ENCODE measurements at regions not wholly inside any gene's neighbourhood (a gene's known extent, or its start where the extent isn't known, plus 50 kb on each side); places are given as distances from the start of the nearest gene placed in this dataset.

- no peak for DNase-seq (ENCODE audit: low spot score)
These were observed 319.5 kb upstream of the CHAC2 start for GRCh38 chr2:53448086-53448485.

GRCh38 chr2:53445383-53446070 lies 322.1 kb upstream of the CHAC2 start:
- DNase-seq (ENCODE audit: low spot score): no peak

- DNase-seq (ENCODE audit: low spot score): no peak
These were observed 324.8 kb upstream of the CHAC2 start for GRCh38 chr2:53442783-53443182.

GRCh38 chr2:53442093-53442492 lies 325.5 kb upstream of the CHAC2 start:
- DNase-seq (ENCODE audit: low spot score): no peak

- no peak for DNase-seq (ENCODE audit: low spot score)
These were observed 328.9 kb upstream of the CHAC2 start for GRCh38 chr2:53438692-53439091.

- DNase-seq (ENCODE audit: low spot score): no peak
These were observed 329.5 kb upstream of the CHAC2 start for GRCh38 chr2:53438100-53438499.

GRCh38 chr2:53437371-53437770 lies 330.2 kb upstream of the CHAC2 start:
- no peak for DNase-seq (ENCODE audit: low spot score)

- no peak for DNase-seq (ENCODE audit: low spot score)
These were observed 330.7 kb upstream of the CHAC2 start for GRCh38 chr2:53436882-53437281.

- DNase-seq (ENCODE audit: low spot score): no peak
These were observed 332.0 kb upstream of the CHAC2 start for GRCh38 chr2:53435610-53436009.

GRCh38 chr2:53434466-53434865 lies 333.1 kb upstream of the CHAC2 start:
- no peak for DNase-seq (ENCODE audit: low spot score)

- no peak for DNase-seq (ENCODE audit: low spot score)
These were observed 334.7 kb upstream of the CHAC2 start for GRCh38 chr2:53432936-53433335.

GRCh38 chr2:53429901-53430300 lies 337.7 kb upstream of the CHAC2 start:
- DNase-seq (ENCODE audit: low spot score): no peak

GRCh38 chr2:53424902-53425301 lies 342.7 kb upstream of the CHAC2 start:
- DNase-seq (ENCODE audit: low spot score): no peak

GRCh38 chr2:53423465-53423864 lies 344.1 kb upstream of the CHAC2 start:
- no peak for DNase-seq (ENCODE audit: low spot score)

- peak; percentile 69 for DNase-seq (ENCODE audit: low spot score)
These were observed 344.6 kb upstream of the CHAC2 start for GRCh38 chr2:53422979-53423378.

GRCh38 chr2:53417385-53417784 lies 350.2 kb upstream of the CHAC2 start:
- DNase-seq (ENCODE audit: low spot score): no peak

GRCh38 chr2:53407363-53408080 lies 360.1 kb upstream of the CHAC2 start:
- DNase-seq (ENCODE audit: low spot score): no peak

GRCh38 chr2:53403792-53404413 lies 363.7 kb upstream of the CHAC2 start:
- DNase-seq (ENCODE audit: low spot score): no peak

- no peak for DNase-seq (ENCODE audit: low spot score)
These were observed 370.5 kb upstream of the CHAC2 start for GRCh38 chr2:53397085-53397484.

GRCh38 chr2:53381271-53381670 lies 386.3 kb upstream of the CHAC2 start:
- DNase-seq (ENCODE audit: low spot score): no peak

- no peak for DNase-seq (ENCODE audit: low spot score)
These were observed 388.1 kb upstream of the CHAC2 start for GRCh38 chr2:53379547-53379946.

GRCh38 chr2:53378791-53379190 lies 388.8 kb upstream of the CHAC2 start:
- no peak for DNase-seq (ENCODE audit: low spot score)

- DNase-seq (ENCODE audit: low spot score): no peak
These were observed 394.5 kb upstream of the CHAC2 start for GRCh38 chr2:53373126-53373525.

Measured in pons (tissue), 1 donor.